ENCODE measurements at regions not wholly inside any gene's neighbourhood (a gene's known extent, or its start where the extent isn't known, plus 50 kb on each side); places are given as distances from the start of the nearest gene placed in this dataset.
"Not testable (repeated sequence)": the region's sequence is repeated elsewhere in the genome, so short reads cannot be mapped to it uniquely, and the experiment has no call there.

- H3K4me2 ChIP-seq: no peak overlapping the region
- no peak overlapping the region for H3K4me3 ChIP-seq
- no peaks in the 10 kb centered on the region for H3K27me3 ChIP-seq
- 0 out of 2 replicates have a peak, but pooled peaks cover 9% of the 10 kb centered on the region for H3K9me3 ChIP-seq
- no peaks in the 10 kb centered on the region for H3K4me1 ChIP-seq
- H3K9ac ChIP-seq: no peak overlapping the region
- no peak overlapping the region for H3K27ac ChIP-seq
- H3K36me3 ChIP-seq: no peaks in the 10 kb centered on the region
- H4K20me1 ChIP-seq: no peaks in the 10 kb centered on the region
- no peak for TF ChIP-seq Cebpa-rat (IDR thresholded peaks at IDR 0.05)
Measured at GRCh38 chrX:45422216-45422925, 221.7 kb upstream of the DIPK2B start.

DNA sequence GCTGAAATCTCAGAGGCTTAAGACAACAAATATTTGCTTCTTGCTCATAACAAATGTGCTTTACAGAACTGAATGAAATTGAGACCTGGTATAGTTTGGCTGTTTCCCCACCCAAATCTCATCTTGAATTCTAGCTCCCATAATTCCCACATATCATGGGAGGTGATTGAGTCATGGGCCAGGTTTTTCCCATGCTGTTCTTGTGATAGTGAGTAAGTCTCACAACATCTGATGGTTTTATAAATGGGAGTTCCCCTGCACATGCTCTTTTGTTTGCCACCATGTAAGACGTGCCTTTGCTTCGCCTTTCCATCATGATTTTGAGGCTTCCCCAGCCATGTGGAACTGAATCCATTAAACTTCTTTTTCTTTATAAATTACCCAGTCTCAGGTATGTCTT lies 221.1 kb upstream of the DIPK2B start:
- Histone ChIP-seq H3K9me3 (0 out of 2 replicates have a peak, but pooled peaks cover 9% of the 10 kb centered on the region), H3K36me3 (no peaks in the 10 kb centered on the region), H3K4me1 (no peaks in the 10 kb centered on the region), H3K4me3 (no peak overlapping the region), H3K4me2 (no peak overlapping the region), H3K27ac (no peak overlapping the region), H3K9ac (no peak overlapping the region), H3K27me3 (no peaks in the 10 kb centered on the region), H4K20me1 (no peaks in the 10 kb centered on the region)
- TF ChIP-seq Cebpa-rat (IDR thresholded peaks at IDR 0.05): no peak

DNA sequence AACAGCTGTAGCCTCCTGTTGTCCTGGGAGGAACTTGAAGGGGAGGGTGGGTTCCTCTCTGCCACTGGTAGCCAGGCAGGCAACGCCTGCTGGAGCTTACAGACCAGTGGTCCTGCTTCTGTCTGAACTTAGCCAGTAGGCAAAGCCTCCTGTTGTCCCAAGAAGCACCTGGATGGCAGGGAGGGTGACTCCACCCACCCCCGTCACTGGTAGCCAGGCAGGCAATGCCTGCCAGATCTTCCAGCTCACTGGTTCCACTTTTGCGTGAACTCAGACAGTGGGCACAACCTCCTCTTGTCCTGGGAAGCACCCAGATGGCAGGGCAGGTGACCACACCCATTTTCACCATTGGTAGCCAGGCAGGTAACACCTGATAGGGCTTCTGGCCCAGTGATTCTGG lies 203.5 kb upstream of the DIPK2B start:
- Histone ChIP-seq H3K36me3 (no peaks in the 10 kb centered on the region), H3K4me1 (no peaks in the 10 kb centered on the region), H3K9ac (no peak overlapping the region), H3K27ac (no peak overlapping the region), H3K4me3 (no peak overlapping the region), H3K4me2 (no peak overlapping the region), H3K27me3 (no peaks in the 10 kb centered on the region), H3K9me3 (peaks cover 15% of the 10 kb centered on the region), H4K20me1 (no peaks in the 10 kb centered on the region)
- no peak for TF ChIP-seq Cebpa-rat (IDR thresholded peaks at IDR 0.05)

GRCh38 chrX:45401923-45402322 lies 201.2 kb upstream of the DIPK2B start:
- no peaks in the 10 kb centered on the region for H3K36me3 ChIP-seq
- TF ChIP-seq Cebpa-rat (IDR thresholded peaks at IDR 0.05): no peak
- H4K20me1 ChIP-seq: no peaks in the 10 kb centered on the region
- H3K4me1 ChIP-seq: no peaks in the 10 kb centered on the region
- no peak overlapping the region for H3K27ac ChIP-seq
- peaks cover 22% of the 10 kb centered on the region for H3K9me3 ChIP-seq
- no peak overlapping the region for H3K9ac ChIP-seq
- H3K27me3 ChIP-seq: no peaks in the 10 kb centered on the region
- no peak overlapping the region for H3K4me3 ChIP-seq
- no peak overlapping the region for H3K4me2 ChIP-seq

DNA sequence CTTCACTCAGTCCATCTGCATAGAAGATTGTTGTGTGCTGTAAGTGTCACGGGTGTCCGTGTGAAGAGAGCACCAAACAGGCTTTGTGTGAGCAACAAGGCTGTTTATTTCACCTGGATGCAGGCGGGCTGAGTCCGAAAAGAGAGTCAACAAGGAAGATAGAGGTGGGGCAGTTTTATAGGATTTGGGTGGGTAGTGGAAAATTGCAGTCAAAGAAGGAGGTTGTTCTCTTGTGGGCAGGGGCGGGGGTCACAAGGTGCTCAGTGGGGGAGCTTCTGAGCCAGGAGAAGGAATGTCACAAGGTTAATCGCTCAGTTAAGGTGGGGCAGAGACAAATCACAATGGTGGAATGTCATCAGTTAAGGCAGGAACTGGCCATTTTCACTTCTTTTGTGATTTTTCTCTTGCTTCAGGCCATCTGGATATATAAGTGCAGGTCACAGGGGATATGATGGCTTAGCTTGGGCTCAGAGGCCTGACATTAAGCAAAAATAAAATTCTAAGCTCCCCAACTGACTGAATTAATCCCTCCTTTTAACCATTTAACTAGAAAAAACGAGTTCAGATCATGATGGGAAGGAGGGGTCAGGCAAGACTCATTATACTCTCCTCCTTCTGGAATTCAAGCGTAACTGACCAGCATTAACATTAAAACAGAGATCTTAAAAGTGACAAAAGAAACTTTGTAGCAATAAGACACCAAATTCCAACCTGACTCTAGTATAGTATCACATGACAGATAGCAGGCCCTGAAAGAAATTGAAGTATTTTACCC lies 200.5 kb upstream of the DIPK2B start:
- H3K27me3 ChIP-seq, H4K20me1 ChIP-seq, H3K4me1 ChIP-seq, H3K4me2 ChIP-seq, H3K9ac ChIP-seq, H3K36me3 ChIP-seq, H3K4me3 ChIP-seq, H3K27ac ChIP-seq: not testable (repeated sequence)
- H3K9me3 ChIP-seq: peaks cover 28% of the 10 kb centered on the region

DNA sequence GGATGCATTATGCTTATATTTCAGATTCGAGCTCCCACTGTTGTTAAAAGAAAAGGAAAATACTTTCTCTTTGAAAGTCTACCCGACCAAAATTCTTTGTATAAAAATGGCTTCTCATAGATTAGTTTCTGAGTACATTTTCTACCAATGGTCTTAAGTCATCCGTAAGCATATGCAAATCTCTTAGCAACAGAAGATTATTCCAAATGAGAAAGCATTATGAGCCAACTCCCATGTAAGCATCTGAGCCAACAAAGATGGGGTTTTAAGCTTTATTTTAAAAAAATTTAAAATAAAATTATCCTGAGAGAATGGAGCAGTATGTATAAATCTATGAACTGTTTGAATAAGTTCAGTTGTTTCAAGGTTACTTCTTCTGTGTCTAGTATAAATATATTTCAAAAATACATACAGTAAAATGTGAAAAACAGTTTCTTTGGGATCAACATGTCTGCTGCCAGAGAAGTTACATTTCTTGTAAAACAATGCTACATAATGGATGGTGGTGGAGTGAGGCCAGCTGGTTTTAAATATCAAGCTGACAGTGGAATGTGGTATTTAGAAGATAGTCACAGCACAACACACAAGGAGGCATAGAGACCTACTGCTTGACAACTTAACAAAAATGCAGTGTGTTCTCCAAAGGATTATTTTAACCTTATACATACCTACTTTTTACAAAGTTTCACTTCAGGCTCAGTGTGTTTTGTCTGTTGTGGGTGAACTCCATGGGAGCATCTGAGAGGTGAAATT lies 199.5 kb upstream of the DIPK2B start:
- no peaks in the 10 kb centered on the region for H4K20me1 ChIP-seq
- no peak overlapping the region for H3K27ac ChIP-seq
- no peaks in the 10 kb centered on the region for H3K4me1 ChIP-seq
- H3K9me3 ChIP-seq: peaks cover 29% of the 10 kb centered on the region
- no peak for TF ChIP-seq Cebpa-rat (IDR thresholded peaks at IDR 0.05)
- no peak overlapping the region for H3K4me3 ChIP-seq
- no peaks in the 10 kb centered on the region for H3K36me3 ChIP-seq
- H3K9ac ChIP-seq: no peak overlapping the region
- H3K4me2 ChIP-seq: no peak overlapping the region
- no peaks in the 10 kb centered on the region for H3K27me3 ChIP-seq

DNA sequence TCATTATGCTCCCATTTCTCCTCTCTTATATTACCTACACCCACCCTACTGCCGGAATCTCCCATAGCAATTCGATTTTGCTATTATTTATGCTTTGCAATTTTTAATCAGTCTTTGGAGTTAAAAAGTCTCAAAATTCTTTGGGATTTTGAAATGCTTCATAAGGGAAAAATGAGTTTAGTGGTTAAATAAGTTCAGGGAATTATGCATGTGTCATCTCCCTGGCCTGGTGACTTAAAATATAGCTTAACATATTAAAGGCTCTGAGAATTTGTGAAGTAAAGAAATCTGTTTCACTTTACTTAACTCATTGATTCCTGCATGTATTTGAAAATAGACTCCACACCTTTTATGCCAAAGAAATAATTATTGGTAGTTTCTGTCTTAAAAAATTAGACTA lies 185.1 kb upstream of the DIPK2B start:
- no peaks in the 10 kb centered on the region for H3K27me3 ChIP-seq
- no peak overlapping the region for H3K4me3 ChIP-seq
- H3K36me3 ChIP-seq: no peaks in the 10 kb centered on the region
- TF ChIP-seq Cebpa-rat (IDR thresholded peaks at IDR 0.05): no peak
- H3K27ac ChIP-seq: no peak overlapping the region
- no peaks in the 10 kb centered on the region for H3K4me1 ChIP-seq
- H4K20me1 ChIP-seq: no peaks in the 10 kb centered on the region
- H3K9me3 ChIP-seq: peaks cover 18% of the 10 kb centered on the region
- H3K4me2 ChIP-seq: no peak overlapping the region
- H3K9ac ChIP-seq: no peak overlapping the region

DNA sequence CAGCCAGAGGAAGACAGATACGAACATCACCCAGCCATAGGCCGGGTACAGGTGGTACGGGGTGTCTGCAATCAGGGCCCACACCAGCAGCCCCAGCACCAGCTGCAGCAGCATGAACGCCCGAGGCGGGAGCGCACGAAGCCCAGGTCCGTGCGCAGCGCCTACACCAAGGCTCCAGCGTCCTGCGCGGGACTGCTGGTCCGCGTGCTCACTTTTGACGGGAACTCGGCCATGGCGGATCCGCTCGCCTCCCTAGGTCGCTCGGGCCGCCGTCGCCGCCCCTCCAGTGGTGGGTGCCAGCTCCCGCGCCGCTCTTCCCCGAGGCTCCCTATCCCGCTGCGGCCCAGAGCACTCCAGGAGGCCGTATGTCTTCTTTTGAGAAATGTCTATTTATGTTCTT lies 181.2 kb upstream of the DIPK2B start:
- no peak overlapping the region for H3K9ac ChIP-seq
- H3K9me3 ChIP-seq: peaks cover 13% of the 10 kb centered on the region
- H4K20me1 ChIP-seq: no peaks in the 10 kb centered on the region
- no peaks in the 10 kb centered on the region for H3K27me3 ChIP-seq
- no peak overlapping the region for H3K27ac ChIP-seq
- no peak for TF ChIP-seq Cebpa-rat (IDR thresholded peaks at IDR 0.05)
- H3K4me2 ChIP-seq: no peak overlapping the region
- no peaks in the 10 kb centered on the region for H3K36me3 ChIP-seq
- H3K4me1 ChIP-seq: no peaks in the 10 kb centered on the region
- no peak overlapping the region for H3K4me3 ChIP-seq

- no peaks in the 10 kb centered on the region for H3K4me1 ChIP-seq
- TF ChIP-seq Cebpa-rat (IDR thresholded peaks at IDR 0.05): no peak
- H3K9me3 ChIP-seq: peaks cover 13% of the 10 kb centered on the region
- H3K36me3 ChIP-seq: no peaks in the 10 kb centered on the region
- no peaks in the 10 kb centered on the region for H3K27me3 ChIP-seq
- no peaks in the 10 kb centered on the region for H4K20me1 ChIP-seq
- no peak overlapping the region for H3K9ac ChIP-seq
- no peak overlapping the region for H3K27ac ChIP-seq
- no peak overlapping the region for H3K4me3 ChIP-seq
- no peak overlapping the region for H3K4me2 ChIP-seq
Measured at GRCh38 chrX:45381366-45381765, 180.7 kb upstream of the DIPK2B start.

- Histone ChIP-seq H3K9me3 (peaks cover 17% of the 10 kb centered on the region), H3K4me2 (no peak overlapping the region), H3K36me3 (no peaks in the 10 kb centered on the region), H3K4me1 (no peaks in the 10 kb centered on the region), H3K4me3 (no peak overlapping the region), H3K27me3 (no peaks in the 10 kb centered on the region), H3K27ac (no peak overlapping the region), H3K9ac (no peak overlapping the region), H4K20me1 (no peaks in the 10 kb centered on the region)
- no peak for TF ChIP-seq Cebpa-rat (IDR thresholded peaks at IDR 0.05)
Measured at GRCh38 chrX:45379236-45379635, 178.6 kb upstream of the DIPK2B start.
